ENCODE measurements at regions not wholly inside any gene's neighbourhood (a gene's known extent, or its start where the extent isn't known, plus 50 kb on each side); places are given as distances from the start of the nearest gene placed in this dataset.

GRCh38 chr16:51053775-51054174, 97.3 kb downstream of the SALL1 start:
- TF ChIP-seq CTCF (IDR thresholded peaks at IDR 0.05): no peak
- no peak for TF ChIP-seq POLR2A (IDR thresholded peaks at IDR 0.05)

Measured in heart left ventricle (tissue), 13 donors.